HepG2 (cell line): ENCODE measurements at regions not wholly inside any gene's neighbourhood (a gene's known extent, or its start where the extent isn't known, plus 50 kb on each side); places are given as distances from the start of the nearest gene placed in this dataset.
A peak's percentile ranks its signal among the peaks of the same experiment; 100 is the strongest.

Experiments
- ATAC-seq: fragments of 200-7000 bp; cut with Tn5 transposase; 3 replicates; pipeline ENCODE4 v1.9.1; 2020; ENCODE audit warnings: mild to moderate bottlenecking, moderate library complexity
- BruUV-seq: library from RNA; stranded (reverse); fragments of 400-500 nt; replicated peaks from 2 replicates; lab custom pipeline; 2021; lab: Mats Ljungman, UMichigan
- CTCF ChIA-PET: fragments of 300-600 bp; formaldehyde crosslinking; extraction: SDS; loops from one replicate; lab custom pipeline; 2021; ENCODE audit warnings: low total read pairs, inconsistent platforms, low intra/inter-chr PET ratio; lab: Yijun Ruan, JAX
- POLR2A ChIA-PET: fragments of 350-600 bp; sonication (Branson Sonifier 250); formaldehyde crosslinking; loops from one replicate; lab custom pipeline; 2020; ENCODE audit warnings: antibody characterized with exemption, inconsistent platforms; lab: Yijun Ruan, JAX
- DNase-seq: peaks from one replicate; pipeline ENCODE4 v3.0.0-alpha.2; 2015; ENCODE audit warnings: low spot score
- FAIRE-seq: peaks from 3 replicates; lab custom pipeline; 2011; peaks lifted over from hg19 to GRCh38; lab: Jason Lieb, UNC
- H2AFZ ChIP-seq: one replicate; pipeline ENCODE4 v1.6.1; 2011; ENCODE audit warnings: low read length, inconsistent platforms
- H3K27ac ChIP-seq: fragments of 300-600 bp; 3 replicates; pipeline ENCODE4 v1.8.0; 2011; ENCODE audit warnings: mixed run types, mild to moderate bottlenecking, mixed read lengths, low read length, inconsistent platforms; ENCODE audit not compliant: insufficient read depth; ENCODE audit errors: extremely low read length
- H3K27me3 ChIP-seq, 2 experiments: fragments of 200-600 bp in 1 of 2; 2 replicates in 1 of 2; 3 replicates in 1 of 2; pipeline versions ENCODE4 v1.6.0 to v1.8.0; 2011; ENCODE audit warnings: low read length in 2 of 2, mild to moderate bottlenecking in 2 of 2, moderate library complexity in 2 of 2, inconsistent platforms in 1 of 2; ENCODE audit not compliant: insufficient read depth in 2 of 2, control insufficient read depth in 1 of 2
- H3K36me3 ChIP-seq, 2 experiments: fragments of 200-600 bp in 1 of 2; replicated peaks in 1 of 2; 2 replicates in 1 of 2; 3 replicates in 1 of 2; pipeline versions ENCODE4 v1.5.1 to v1.8.0; 2011; ENCODE audit warnings: low read length in 2 of 2, inconsistent platforms in 1 of 2; ENCODE audit not compliant: insufficient read depth in 2 of 2, control insufficient read depth in 1 of 2
- H3K4me1 ChIP-seq: 2 replicates; pipeline ENCODE4 v1.5.1; 2012; ENCODE audit warnings: low read length, inconsistent platforms; ENCODE audit not compliant: insufficient read depth
- H3K4me2 ChIP-seq: 2 replicates; pipeline ENCODE4 v1.6.0; 2011; ENCODE audit warnings: low read depth, low read length, inconsistent platforms
- H3K4me3 ChIP-seq, 3 experiments: fragments of 200-600 bp in 1 of 3; sonication (generic), shearing (Covaris generic) in 1 of 3; replicated peaks in 1 of 3; 2 replicates each; pipeline ENCODE4 v1.5.1; 2011 to 2016; ENCODE audit warnings: low read length in 3 of 3, inconsistent platforms in 2 of 3, low read depth in 2 of 3, mild to moderate bottlenecking in 2 of 3, control low read depth in 1 of 3, mixed read lengths in 1 of 3; ENCODE audit not compliant: insufficient read depth in 1 of 3
- H3K79me2 ChIP-seq: one replicate; pipeline ENCODE4 v1.6.1; 2011; ENCODE audit warnings: low read length, inconsistent platforms; ENCODE audit not compliant: insufficient read depth
- H3K9ac ChIP-seq: 2 replicates; pipeline ENCODE4 v1.6.0; 2011; ENCODE audit warnings: mild to moderate bottlenecking, low read depth, low read length, inconsistent platforms; ENCODE audit not compliant: insufficient read depth
- H3K9me3 ChIP-seq: 2 replicates; pipeline ENCODE4 v1.5.1; 2012; ENCODE audit warnings: mild to moderate bottlenecking, low read length
- H4K20me1 ChIP-seq: 2 replicates; pipeline ENCODE4 v1.6.0; 2011; ENCODE audit warnings: inconsistent platforms, mild to moderate bottlenecking, low read length, moderate library complexity; ENCODE audit not compliant: insufficient read depth
- ATF7 ChIP-seq, 2 experiments: fragments of 450-650 bp in 1 of 2; sonication (generic) in 1 of 2; formaldehyde crosslinking in 1 of 2; IDR thresholded peaks; 2 replicates each; pipeline versions ENCODE4 v1.4.0 to v1.6.1; 2016 to 2020; ENCODE audit warnings: antibody characterized with exemption in 1 of 2, mild to moderate bottlenecking in 1 of 2, missing genetic modification reagents in 1 of 2
- CEBPB ChIP-seq: IDR thresholded peaks from 2 replicates; pipeline ENCODE4 v1.6.1; 2011; ENCODE audit warnings: low read depth, low read length, improper control_type of control experiment, borderline replicate concordance
- SMARCC2 ChIP-seq: fragments of 450-650 bp; IDR thresholded peaks from 2 replicates; pipeline ENCODE4 v1.6.1; 2017; ENCODE audit warnings: antibody characterized with exemption, mild to moderate bottlenecking
- YEATS2 ChIP-seq: sonication (generic); formaldehyde crosslinking; IDR thresholded peaks from 2 replicates; pipeline ENCODE4 v1.4.0; 2020; ENCODE audit warnings: missing genetic modification reagents, borderline replicate concordance
- whole genome bisulfite sequencing: methylation state at CpG from one replicate; pipeline ENCODE4 v1.1.6; 2017; ENCODE audit warnings: low lambda C conversion rate; 5-methylcytosine and 5-hydroxymethylcytosine counted together
- in situ Hi-C: cut with HindIII; loops from 2 replicates; pipeline ENCODE4 v1.10.0; 2017; ENCODE audit warnings: low pct_unique_long_range_greater_than_20kb; ENCODE audit not compliant: extremely low pct_ligation_motif_present
- intact Hi-C: fragments of 100-400 bp; cut with micrococcal nuclease; formaldehyde crosslinking; loops from one replicate; pipeline ENCODE4 v1.10.0; 2022; ENCODE audit not compliant: unreplicated experiment
- TF ChIP-seq, protein P1 (sequence below): IDR thresholded peaks from 2 replicates; pipeline ENCODE4 v1.6.1; 2016; ENCODE audit warnings: mild to moderate bottlenecking, missing biosample characterization, missing genetic modification reagents
- TF ChIP-seq, protein P2 (sequence below): sonication (generic); formaldehyde crosslinking; IDR thresholded peaks from 2 replicates; pipeline ENCODE4 v1.4.0; 2020; ENCODE audit warnings: missing genetic modification reagents, borderline replicate concordance

DNA sequence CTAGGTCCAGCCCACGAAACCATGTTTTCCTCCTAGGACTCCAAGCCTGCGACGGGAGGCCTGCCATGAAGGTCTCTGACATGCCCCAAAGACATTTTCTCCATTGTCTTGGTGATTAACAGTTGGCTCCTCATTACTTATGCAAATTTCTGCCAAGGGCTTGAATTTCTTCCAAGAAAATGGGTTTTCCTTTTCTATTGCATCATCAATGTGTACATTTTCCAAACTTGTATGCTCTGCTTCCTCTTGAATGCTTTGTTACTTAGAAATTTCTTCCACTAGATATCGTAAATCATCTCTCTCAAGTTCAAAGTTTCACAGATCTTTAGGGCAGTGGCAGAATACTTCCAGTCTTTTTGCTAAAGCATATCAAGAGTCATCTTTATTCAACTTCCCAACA, 1792.7 kb upstream of the CDH9 start:
- no peaks in the 10 kb centered on the region for H4K20me1 ChIP-seq
- in situ Hi-C loops (no loop called here), intact Hi-C loops (no loop called here)
- H3K4me3 ChIP-seq, result no peak overlapping the region
- no TSS peak for BruUV-seq
- ChIA-PET CTCF (no interaction called here), POLR2A (no interaction called here)
- H3K9me3 ChIP-seq, result peaks cover 24% of the 10 kb centered on the region
- H3K79me2 ChIP-seq, result no peaks in the 10 kb centered on the region
- H2AFZ ChIP-seq, result no peak overlapping the region
- DNase-seq (no peak), ATAC-seq (no peak), FAIRE-seq (no peak)
- H3K27ac ChIP-seq, result no peak overlapping the region
- TF ChIP-seq ATF7 (IDR thresholded peaks at IDR 0.05) (0 out of 2 replicates have a peak, but pooled peaks have one; percentile 34), ATF7 (CRISPR knock-in tag; IDR thresholded peaks at IDR 0.05) (no peak), YEATS2 (no peak), CEBPB (peak; percentile 23; the same call in 1 of the 2 replicates), SMARCC2 (no peak)
- TF ChIP-seq, protein P1, sequence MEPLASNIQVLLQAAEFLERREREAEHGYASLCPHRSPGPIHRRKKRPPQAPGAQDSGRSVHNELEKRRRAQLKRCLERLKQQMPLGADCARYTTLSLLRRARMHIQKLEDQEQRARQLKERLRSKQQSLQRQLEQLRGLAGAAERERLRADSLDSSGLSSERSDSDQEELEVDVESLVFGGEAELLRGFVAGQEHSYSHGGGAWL (CRISPR knock-in tag), result no peak
- TF ChIP-seq, protein P2, sequence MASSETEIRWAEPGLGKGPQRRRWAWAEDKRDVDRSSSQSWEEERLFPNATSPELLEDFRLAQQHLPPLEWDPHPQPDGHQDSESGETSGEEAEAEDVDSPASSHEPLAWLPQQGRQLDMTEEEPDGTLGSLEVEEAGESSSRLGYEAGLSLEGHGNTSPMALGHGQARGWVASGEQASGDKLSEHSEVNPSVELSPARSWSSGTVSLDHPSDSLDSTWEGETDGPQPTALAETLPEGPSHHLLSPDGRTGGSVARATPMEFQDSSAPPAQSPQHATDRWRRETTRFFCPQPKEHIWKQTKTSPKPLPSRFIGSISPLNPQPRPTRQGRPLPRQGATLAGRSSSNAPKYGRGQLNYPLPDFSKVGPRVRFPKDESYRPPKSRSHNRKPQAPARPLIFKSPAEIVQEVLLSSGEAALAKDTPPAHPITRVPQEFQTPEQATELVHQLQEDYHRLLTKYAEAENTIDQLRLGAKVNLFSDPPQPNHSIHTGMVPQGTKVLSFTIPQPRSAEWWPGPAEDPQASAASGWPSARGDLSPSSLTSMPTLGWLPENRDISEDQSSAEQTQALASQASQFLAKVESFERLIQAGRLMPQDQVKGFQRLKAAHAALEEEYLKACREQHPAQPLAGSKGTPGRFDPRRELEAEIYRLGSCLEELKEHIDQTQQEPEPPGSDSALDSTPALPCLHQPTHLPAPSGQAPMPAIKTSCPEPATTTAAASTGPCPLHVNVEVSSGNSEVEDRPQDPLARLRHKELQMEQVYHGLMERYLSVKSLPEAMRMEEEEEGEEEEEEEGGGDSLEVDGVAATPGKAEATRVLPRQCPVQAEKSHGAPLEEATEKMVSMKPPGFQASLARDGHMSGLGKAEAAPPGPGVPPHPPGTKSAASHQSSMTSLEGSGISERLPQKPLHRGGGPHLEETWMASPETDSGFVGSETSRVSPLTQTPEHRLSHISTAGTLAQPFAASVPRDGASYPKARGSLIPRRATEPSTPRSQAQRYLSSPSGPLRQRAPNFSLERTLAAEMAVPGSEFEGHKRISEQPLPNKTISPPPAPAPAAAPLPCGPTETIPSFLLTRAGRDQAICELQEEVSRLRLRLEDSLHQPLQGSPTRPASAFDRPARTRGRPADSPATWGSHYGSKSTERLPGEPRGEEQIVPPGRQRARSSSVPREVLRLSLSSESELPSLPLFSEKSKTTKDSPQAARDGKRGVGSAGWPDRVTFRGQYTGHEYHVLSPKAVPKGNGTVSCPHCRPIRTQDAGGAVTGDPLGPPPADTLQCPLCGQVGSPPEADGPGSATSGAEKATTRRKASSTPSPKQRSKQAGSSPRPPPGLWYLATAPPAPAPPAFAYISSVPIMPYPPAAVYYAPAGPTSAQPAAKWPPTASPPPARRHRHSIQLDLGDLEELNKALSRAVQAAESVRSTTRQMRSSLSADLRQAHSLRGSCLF, result no peak
- no peak overlapping the region for H3K9ac ChIP-seq
- H3K27me3 ChIP-seq, result no peaks in the 10 kb centered on the region
- H3K36me3 ChIP-seq, result no peaks in the 10 kb centered on the region
- no peaks in the 10 kb centered on the region for H3K4me1 ChIP-seq
- no peak overlapping the region for H3K4me2 ChIP-seq
- 0% methylated on average over 4 of the region's 4 CpGs for WGBS
